Neural progenitor cell (in vitro differentiated cells): ENCODE measurements at regions not wholly inside any gene's neighbourhood (a gene's known extent, or its start where the extent isn't known, plus 50 kb on each side); places are given as distances from the start of the nearest gene placed in this dataset.

ENCODE experiments used
- DNase-seq: peaks from one replicate; pipeline ENCODE4 v3.0.0-alpha.2; 2016; ENCODE audit warnings: low spot score
- H2AFZ ChIP-seq: fragments of 200-600 bp; sonication (generic); replicated peaks from 2 replicates; pipeline ENCODE4 v1.6.1; 2016; ENCODE audit warnings: antibody characterized with exemption
- H3F3A ChIP-seq: fragments of 200-600 bp; sonication (generic); 2 replicates; pipeline ENCODE4 v1.6.1; 2016; ENCODE audit warnings: antibody characterized with exemption, low read depth
- H3K27ac ChIP-seq: fragments of 200-600 bp; sonication (generic); 2 replicates; pipeline ENCODE4 v1.5.1; 2016; ENCODE audit warnings: mild to moderate bottlenecking
- H3K27me3 ChIP-seq: fragments of 200-600 bp; sonication (generic); 2 replicates; pipeline ENCODE4 v1.6.1; 2016; ENCODE audit warnings: mild to moderate bottlenecking, moderate library complexity
- H3K36me3 ChIP-seq: fragments of 200-600 bp; sonication (generic); 2 replicates; pipeline ENCODE4 v1.5.1; 2016
- H3K4me1 ChIP-seq: fragments of 200-600 bp; sonication (generic); 2 replicates; pipeline ENCODE4 v1.6.1; 2016; ENCODE audit warnings: mixed run types
- H3K4me2 ChIP-seq: fragments of 200-600 bp; sonication (generic); 2 replicates; pipeline ENCODE4 v1.6.1; 2016
- H3K4me3 ChIP-seq: fragments of 200-600 bp; sonication (generic); 2 replicates; pipeline ENCODE4 v1.5.1; 2016
- H3K79me2 ChIP-seq: fragments of 200-600 bp; sonication (generic); 2 replicates; pipeline ENCODE4 v1.6.1; 2016; ENCODE audit warnings: low read depth
- H3K9ac ChIP-seq: fragments of 200-600 bp; sonication (generic); 2 replicates; pipeline ENCODE4 v1.6.1; 2016
- H3K9me3 ChIP-seq: fragments of 200-600 bp; sonication (generic); 2 replicates; pipeline ENCODE4 v1.5.1; 2016; ENCODE audit warnings: low read depth
- H4K20me1 ChIP-seq: fragments of 200-600 bp; sonication (generic); 2 replicates; pipeline ENCODE4 v1.6.1; 2016; ENCODE audit warnings: low read depth
- H3K27ac Mint-ChIP-seq: 3 replicates; pipeline ENCODE4 v1.8.0; 2021; ENCODE audit warnings: mixed read lengths
- H3K27me3 Mint-ChIP-seq: 2 replicates; pipeline ENCODE4 v1.8.0; 2022; ENCODE audit warnings: low read depth, mild to moderate bottlenecking, inconsistent platforms, moderate library complexity, mixed read lengths; ENCODE audit not compliant: insufficient read depth
- H3K36me3 Mint-ChIP-seq: 3 replicates; pipeline ENCODE4 v1.8.0; 2021; ENCODE audit warnings: mixed read lengths
- H3K4me1 Mint-ChIP-seq: 3 replicates; pipeline ENCODE4 v1.8.0; 2021; ENCODE audit warnings: mixed read lengths
- H3K4me3 Mint-ChIP-seq: 3 replicates; pipeline ENCODE4 v1.8.0; 2021; ENCODE audit warnings: mild to moderate bottlenecking, moderate library complexity, mixed read lengths
- H3K9me3 Mint-ChIP-seq: 3 replicates; pipeline ENCODE4 v1.8.0; 2020; ENCODE audit warnings: mixed read lengths
- EZH2 ChIP-seq: fragments of 200-600 bp; sonication (generic); IDR thresholded peaks from 2 replicates; pipeline ENCODE4 v1.6.1; 2017; ENCODE audit warnings: antibody characterized with exemption, mild to moderate bottlenecking, moderate library complexity
- EZH2phosphoT487 ChIP-seq: fragments of 200-600 bp; sonication (generic); IDR thresholded peaks from 2 replicates; pipeline ENCODE4 v1.6.1; 2017; ENCODE audit warnings: antibody characterized with exemption
- TF ChIP-seq, protein P1 (sequence below): fragments of 200-600 bp; sonication (generic); IDR thresholded peaks from 2 replicates; pipeline ENCODE4 v1.5.1; 2017; ENCODE audit warnings: antibody characterized with exemption, mild to moderate bottlenecking

DNA sequence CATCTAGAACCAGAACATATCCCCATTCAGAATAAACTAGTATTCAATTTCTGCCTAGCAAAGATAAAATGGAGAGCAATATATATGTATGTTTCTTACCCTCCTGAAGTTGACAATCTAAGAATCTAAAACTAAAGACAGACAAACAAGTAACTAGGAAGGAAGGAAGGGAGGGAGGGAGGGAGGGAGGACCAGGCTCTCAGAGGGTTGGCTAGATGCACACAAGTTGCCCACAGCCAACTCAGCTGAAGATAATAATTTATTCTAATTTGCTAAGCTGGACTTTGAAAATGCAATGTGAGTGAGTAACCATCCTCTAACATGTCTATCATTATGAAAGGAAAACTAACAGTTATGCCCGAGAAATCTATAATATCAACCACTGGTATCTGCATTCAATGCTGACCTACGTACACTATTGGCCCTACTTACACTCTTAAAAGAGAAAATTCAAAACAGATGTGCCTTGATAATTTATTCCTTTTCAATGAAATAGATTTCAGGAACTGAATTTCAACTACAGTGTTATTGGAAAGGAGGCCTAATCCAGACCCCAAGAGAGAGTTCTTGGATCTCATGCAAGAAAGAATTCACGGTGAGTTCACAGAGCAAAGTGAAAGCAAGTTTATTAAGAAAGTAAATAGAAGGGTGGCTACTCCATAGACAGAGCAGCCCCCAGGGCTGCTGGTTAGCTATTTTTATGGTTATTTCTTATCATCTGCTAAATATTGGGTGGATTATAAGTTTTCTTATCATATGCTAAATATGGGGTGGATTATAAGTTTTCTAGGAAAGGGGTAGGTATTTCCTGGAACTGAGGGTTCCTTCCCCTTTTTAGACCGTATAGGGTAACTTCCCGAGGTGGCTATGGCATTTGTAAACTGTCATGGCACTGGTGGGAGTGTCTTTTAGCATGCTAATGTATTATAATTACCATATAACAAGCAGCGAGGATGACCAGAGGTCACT is 288.5 kb upstream of the SLC39A10 start:
- Mint-ChIP-seq H3K36me3 (no peaks in the 10 kb centered on the region), H3K27me3 (peaks cover 4% of the 10 kb centered on the region), H3K4me3 (no peak overlapping the region), H3K9me3 (peaks cover 2% of the 10 kb centered on the region), H3K4me1 (peaks cover 2% of the 10 kb centered on the region), H3K27ac (no peak overlapping the region)
- Histone ChIP-seq H3K27me3 (no peaks in the 10 kb centered on the region), H3K79me2 (no peaks in the 10 kb centered on the region), H3K4me1 (no peaks in the 10 kb centered on the region), H3K9ac (no peak overlapping the region), H3K4me3 (no peak overlapping the region), H2AFZ (no peak overlapping the region), H3K4me2 (no peak overlapping the region), H3F3A (no peaks in the 10 kb centered on the region), H3K27ac (no peak overlapping the region), H3K9me3 (no peaks in the 10 kb centered on the region), H4K20me1 (no peaks in the 10 kb centered on the region), H3K36me3 (no peaks in the 10 kb centered on the region)
- DNase-seq: no peak
- TF ChIP-seq EZH2phosphoT487 (no peak), EZH2 (no peak)
- TF ChIP-seq, protein P1, sequence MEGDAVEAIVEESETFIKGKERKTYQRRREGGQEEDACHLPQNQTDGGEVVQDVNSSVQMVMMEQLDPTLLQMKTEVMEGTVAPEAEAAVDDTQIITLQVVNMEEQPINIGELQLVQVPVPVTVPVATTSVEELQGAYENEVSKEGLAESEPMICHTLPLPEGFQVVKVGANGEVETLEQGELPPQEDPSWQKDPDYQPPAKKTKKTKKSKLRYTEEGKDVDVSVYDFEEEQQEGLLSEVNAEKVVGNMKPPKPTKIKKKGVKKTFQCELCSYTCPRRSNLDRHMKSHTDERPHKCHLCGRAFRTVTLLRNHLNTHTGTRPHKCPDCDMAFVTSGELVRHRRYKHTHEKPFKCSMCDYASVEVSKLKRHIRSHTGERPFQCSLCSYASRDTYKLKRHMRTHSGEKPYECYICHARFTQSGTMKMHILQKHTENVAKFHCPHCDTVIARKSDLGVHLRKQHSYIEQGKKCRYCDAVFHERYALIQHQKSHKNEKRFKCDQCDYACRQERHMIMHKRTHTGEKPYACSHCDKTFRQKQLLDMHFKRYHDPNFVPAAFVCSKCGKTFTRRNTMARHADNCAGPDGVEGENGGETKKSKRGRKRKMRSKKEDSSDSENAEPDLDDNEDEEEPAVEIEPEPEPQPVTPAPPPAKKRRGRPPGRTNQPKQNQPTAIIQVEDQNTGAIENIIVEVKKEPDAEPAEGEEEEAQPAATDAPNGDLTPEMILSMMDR: no peak

DNA sequence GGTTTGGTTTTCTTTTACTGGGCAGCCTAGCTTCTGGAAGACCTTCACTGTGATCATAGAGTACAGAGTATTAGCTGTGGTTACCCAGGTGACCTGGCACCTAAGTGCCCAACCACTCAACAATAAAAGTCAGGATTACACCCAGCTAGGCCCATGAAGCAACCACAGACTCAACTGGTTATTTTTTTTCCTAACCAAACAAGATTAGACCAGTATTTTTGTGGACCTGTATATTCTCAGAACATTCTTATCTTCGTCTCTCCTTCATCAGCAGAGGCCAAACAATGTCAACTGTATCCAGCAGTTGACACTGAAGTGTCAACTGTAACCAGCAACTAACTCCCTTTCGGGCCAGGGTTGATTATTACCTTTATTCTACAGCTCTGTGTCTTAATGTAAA is 289.2 kb upstream of the SLC39A10 start:
- Histone ChIP-seq H3K4me2 (no peak overlapping the region), H3K27ac (no peak overlapping the region), H3F3A (no peaks in the 10 kb centered on the region), H3K4me1 (no peaks in the 10 kb centered on the region), H4K20me1 (no peaks in the 10 kb centered on the region), H3K9ac (no peak overlapping the region), H3K36me3 (no peaks in the 10 kb centered on the region), H3K27me3 (no peaks in the 10 kb centered on the region), H3K9me3 (no peaks in the 10 kb centered on the region), H3K79me2 (no peaks in the 10 kb centered on the region), H3K4me3 (no peak overlapping the region), H2AFZ (no peak overlapping the region)
- H3K27ac Mint-ChIP-seq: no peak overlapping the region
- TF ChIP-seq, protein P1: no peak
- TF ChIP-seq EZH2phosphoT487 (no peak), EZH2 (no peak)
- peaks cover 2% of the 10 kb centered on the region for H3K9me3 Mint-ChIP-seq
- no peak for DNase-seq
- no peak overlapping the region for H3K4me3 Mint-ChIP-seq
- H3K4me1 Mint-ChIP-seq: peaks cover 2% of the 10 kb centered on the region
- no peaks in the 10 kb centered on the region for H3K36me3 Mint-ChIP-seq
- peaks cover 4% of the 10 kb centered on the region for H3K27me3 Mint-ChIP-seq

DNA sequence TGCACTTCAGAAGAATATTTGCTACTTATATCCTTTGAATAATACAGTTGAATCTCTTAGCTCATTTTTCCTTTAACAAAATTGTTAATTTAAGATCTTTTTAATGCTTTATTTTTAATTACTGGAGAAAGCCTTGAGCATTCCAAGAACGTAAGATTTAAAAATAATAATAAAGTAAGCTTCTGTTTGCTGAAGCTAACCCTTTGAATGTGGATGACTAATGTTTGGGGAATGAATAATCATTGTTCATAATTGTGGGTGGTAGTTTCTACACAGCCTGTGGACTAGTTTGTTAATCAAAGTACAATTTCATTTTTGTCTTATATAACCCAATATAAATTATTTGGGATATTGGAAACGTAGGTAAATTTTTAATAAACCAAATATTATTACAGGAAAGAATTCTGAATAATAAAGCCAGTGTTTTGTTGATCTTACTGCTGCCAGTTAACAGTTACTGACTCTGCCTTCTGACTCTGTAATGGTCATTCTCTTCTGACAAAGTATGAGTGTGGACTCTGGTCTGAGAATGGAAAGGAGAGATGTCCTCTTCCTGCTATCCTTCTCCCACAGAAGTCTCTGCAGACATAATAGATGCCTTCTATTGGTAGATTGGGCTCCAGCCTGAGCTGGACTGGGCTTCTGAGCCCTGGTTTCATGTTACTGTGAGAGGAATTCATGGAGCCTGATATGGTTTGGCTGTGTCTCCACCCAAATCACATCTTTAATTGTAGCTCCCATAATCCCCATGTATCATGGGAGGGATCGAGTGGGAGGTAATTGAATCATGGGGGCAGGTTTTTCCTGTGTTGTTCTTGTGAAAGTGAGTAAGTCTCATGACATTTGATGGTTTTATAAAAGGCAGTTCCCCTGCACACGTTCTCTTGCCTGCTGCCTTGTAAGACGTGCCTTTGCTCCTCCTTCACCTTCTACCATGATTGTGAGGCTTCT is 292.7 kb upstream of the SLC39A10 start:
- no peak overlapping the region for H3K4me2 ChIP-seq
- no peak overlapping the region for H3K9ac ChIP-seq
- H3K9me3 ChIP-seq: no peaks in the 10 kb centered on the region
- no peak overlapping the region for H3K27ac ChIP-seq
- Mint-ChIP-seq H3K27ac (no peak overlapping the region), H3K36me3 (no peaks in the 10 kb centered on the region), H3K27me3 (no peaks in the 10 kb centered on the region), H3K9me3 (peaks cover 2% of the 10 kb centered on the region), H3K4me3 (no peak overlapping the region), H3K4me1 (peaks cover 2% of the 10 kb centered on the region)
- no peaks in the 10 kb centered on the region for H3K27me3 ChIP-seq
- H3K36me3 ChIP-seq: no peaks in the 10 kb centered on the region
- H3F3A ChIP-seq: no peaks in the 10 kb centered on the region
- no peaks in the 10 kb centered on the region for H3K79me2 ChIP-seq
- DNase-seq: no peak
- no peak overlapping the region for H3K4me3 ChIP-seq
- H2AFZ ChIP-seq: no peak overlapping the region
- no peaks in the 10 kb centered on the region for H3K4me1 ChIP-seq
- TF ChIP-seq, protein P1: no peak
- TF ChIP-seq EZH2phosphoT487: no peak
- TF ChIP-seq EZH2: no peak
- no peaks in the 10 kb centered on the region for H4K20me1 ChIP-seq
